ENCODE measurements at regions not wholly inside any gene's neighbourhood (a gene's known extent, or its start where the extent isn't known, plus 50 kb on each side); places are given as distances from the start of the nearest gene placed in this dataset.

- TF ChIP-seq PKNOX1 (IDR thresholded peaks at IDR 0.05): peak; percentile 80
- no peak for TF ChIP-seq PYGO2 (tag; IDR thresholded peaks at IDR 0.05)
- no peak for TF ChIP-seq MLLT1 (IDR thresholded peaks at IDR 0.05)
- TF ChIP-seq ZNF263 (CRISPR knock-in tag; IDR thresholded peaks at IDR 0.05; ENCODE audit: borderline replicate concordance): no peak
Observed at GRCh38 chr7:94338921-94339371, 55.7 kb upstream of the COL1A2 start (continued).

GRCh38 chr7:94344826-94345225 lies 49.9 kb upstream of the COL1A2 start:
- no peak for FAIRE-seq
- no peaks in the 10 kb centered on the region for H3K9me3 ChIP-seq (replicated peaks; ENCODE audit: control insufficient read depth, insufficient read depth, low read depth, low read length)
- ChIA-PET POLR2A (no interaction called here), CTCF (ENCODE audit: low intra/inter-chr PET ratio) (no interaction called here)
- no peak overlapping the region for H3K27ac ChIP-seq (ENCODE audit: extremely low read depth, low read depth, low read length)
- no peak for DNase-seq (ENCODE audit: extremely low read depth in 1 of 4, low spot score in 3 of 4)
- H3K27me3 ChIP-seq (ENCODE audit: control insufficient read depth in 2 of 2, insufficient read depth in 2 of 2, low read length in 2 of 2): no peaks in the 10 kb centered on the region; a peak in 1 of 5 replicates
- ATAC-seq: no peak
- no peak for TF ChIP-seq ZNF57 (CRISPR knock-in tag; IDR thresholded peaks at IDR 0.05)
- no peak overlapping the region for H2AFZ ChIP-seq (ENCODE audit: low read depth, low read length)
- intact Hi-C loops (cut with micrococcal nuclease) (no loop called here), in situ Hi-C loops (cut with MboI) (no loop called here)
- WGBS (ENCODE audit: insufficient coverage, low coverage, missing lambda C conversion rate): 24% methylated on average over 1 of the region's 1 CpG
- H3K79me2 ChIP-seq (ENCODE audit: control insufficient read depth, insufficient read depth, low read length): no peaks in the 10 kb centered on the region
- no peaks in the 10 kb centered on the region for H3K36me3 ChIP-seq (ENCODE audit: control insufficient read depth, insufficient read depth, low read length)
- no peak overlapping the region for H3K4me3 ChIP-seq
- no peaks in the 10 kb centered on the region for H3K4me1 ChIP-seq (replicated peaks in 1 of 2; ENCODE audit: control insufficient read depth in 2 of 2, insufficient read depth in 2 of 2, low read length in 2 of 2)
- no peaks in the 10 kb centered on the region for H3K9me1 ChIP-seq (ENCODE audit: control insufficient read depth, insufficient read depth, low read length)
- no peaks in the 10 kb centered on the region for H4K20me1 ChIP-seq (replicated peaks; ENCODE audit: control insufficient read depth, insufficient read depth, low read length)
- H3K9ac ChIP-seq (ENCODE audit: insufficient read depth in 1 of 2, low read depth in 2 of 2, low read length in 2 of 2): no peak overlapping the region
- no TSS peak for BruUV-seq (replicated peaks)
- H3K4me2 ChIP-seq (ENCODE audit: insufficient read depth, low read length): no peak overlapping the region
